ENCODE measurements at regions not wholly inside any gene's neighbourhood (a gene's known extent, or its start where the extent isn't known, plus 50 kb on each side); places are given as distances from the start of the nearest gene placed in this dataset.
"Not testable (repeated sequence)": the region's sequence is repeated elsewhere in the genome, so short reads cannot be mapped to it uniquely, and the experiment has no call there.

DNA sequence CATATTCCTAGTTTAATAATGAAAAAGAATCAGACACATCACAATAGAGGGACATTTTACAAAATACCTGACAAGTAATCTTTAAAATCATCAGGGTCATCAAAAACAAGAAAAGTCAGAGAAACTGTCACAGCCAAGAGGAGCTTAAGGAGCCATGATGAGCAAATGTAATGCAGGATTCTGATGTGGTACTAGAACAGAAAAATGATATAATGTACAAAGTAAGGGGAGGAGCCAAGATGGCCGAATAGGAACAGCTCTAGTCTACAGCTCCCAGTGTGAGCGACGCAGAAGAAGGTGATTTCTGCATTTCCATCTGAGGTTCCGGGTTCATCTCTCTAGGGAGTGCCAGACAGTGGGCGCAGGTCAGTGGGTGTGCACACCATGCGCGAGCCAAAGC lies 198.0 kb upstream of the FAT3 start:
- DNase-seq: no peak

DNA sequence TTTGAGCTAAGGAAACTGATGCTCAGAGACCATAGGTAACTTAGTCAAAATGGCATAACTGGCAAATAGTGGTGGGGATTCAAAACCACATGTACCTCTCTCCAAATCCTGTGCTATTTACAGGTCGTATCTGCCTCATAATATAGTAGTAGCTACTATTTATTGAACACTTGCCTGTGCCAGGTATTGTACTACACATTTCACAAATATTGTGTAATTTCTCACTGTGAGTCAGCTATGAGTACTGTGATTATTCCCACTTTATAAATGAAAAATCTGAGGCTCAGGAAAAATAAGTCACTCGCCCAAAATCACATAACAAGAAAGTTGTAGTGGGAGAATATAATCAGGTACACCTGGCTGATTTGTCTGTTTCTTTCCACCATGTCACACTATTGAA lies 199.8 kb upstream of the FAT3 start:
- DNase-seq: no peak

DNA sequence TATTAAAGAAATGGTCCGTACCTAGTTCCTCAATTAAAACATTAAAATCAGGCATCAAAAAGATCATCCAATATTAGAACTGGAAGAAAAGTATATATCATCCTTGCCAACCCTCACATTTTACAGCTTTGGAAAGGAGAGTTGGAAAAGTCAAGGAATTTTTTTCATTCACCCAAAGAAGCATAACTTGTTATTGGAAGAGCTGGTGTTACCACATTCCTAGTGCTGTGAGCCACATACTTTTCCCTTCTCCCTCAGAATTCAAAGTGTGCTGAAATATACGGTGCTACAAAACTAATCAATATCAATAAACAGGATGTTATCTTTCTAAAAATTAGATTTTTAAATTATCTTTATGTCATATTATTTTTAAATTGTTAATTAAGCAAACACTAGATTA lies 202.1 kb upstream of the FAT3 start:
- no peak for DNase-seq

DNA sequence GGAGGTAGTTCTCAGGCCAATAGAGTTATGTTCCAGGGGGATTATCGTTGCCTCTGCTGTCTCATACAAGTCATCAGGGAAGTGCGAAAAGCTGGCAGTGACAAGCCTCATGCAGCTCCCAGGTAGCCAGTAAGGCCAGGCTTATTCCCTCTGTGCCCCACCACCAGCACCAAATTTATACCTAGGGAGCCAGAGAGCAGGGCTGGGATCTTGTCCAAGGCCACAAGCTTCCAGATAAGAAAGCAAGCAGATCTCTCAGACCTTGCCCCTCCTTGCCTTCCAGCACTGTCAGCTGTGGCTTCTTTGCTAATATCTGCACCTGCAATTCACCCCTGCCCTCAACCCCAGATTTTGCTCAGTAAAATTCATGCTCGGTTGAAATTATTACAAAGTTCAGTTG lies 206.3 kb upstream of the FAT3 start:
- DNase-seq: no peak

DNA sequence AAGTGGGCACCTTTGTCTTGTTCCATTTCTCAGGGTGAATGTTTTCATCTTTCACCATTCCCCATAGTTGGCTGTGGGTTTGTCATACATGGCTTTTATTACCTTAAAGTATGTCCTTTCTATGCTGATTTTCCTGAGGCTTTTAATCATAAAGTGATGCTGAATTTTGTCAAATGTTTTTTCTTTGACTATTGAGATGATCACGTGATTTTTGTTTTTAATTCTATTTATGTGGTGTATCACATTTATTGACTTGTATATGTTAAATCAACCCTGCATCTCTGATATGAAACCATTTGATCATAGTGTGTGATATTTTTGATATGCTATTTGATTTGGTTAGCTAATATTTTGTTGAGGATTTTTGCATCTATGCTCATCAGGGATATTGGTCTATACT lies 216.4 kb upstream of the FAT3 start:
- DNase-seq: no peak

DNA sequence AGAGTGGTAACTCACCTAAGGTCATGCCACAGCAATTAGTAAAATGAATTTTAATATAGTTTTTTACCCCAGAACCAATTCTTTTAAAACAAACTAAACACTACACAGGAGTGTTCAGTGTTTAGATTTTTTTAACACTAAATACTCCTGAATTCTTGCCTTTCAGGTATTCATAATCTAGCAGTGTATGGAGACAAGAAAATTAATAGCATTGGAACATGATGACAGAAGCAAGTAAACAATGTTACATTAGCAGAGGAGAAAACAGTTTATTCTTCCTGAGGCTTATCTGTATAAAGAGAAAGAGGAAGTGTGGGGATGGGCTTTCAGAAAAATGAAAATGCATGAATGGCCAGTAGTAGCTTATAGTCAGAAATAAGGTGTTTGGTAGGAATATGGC lies 222.1 kb upstream of the FAT3 start:
- no peak for DNase-seq

DNA sequence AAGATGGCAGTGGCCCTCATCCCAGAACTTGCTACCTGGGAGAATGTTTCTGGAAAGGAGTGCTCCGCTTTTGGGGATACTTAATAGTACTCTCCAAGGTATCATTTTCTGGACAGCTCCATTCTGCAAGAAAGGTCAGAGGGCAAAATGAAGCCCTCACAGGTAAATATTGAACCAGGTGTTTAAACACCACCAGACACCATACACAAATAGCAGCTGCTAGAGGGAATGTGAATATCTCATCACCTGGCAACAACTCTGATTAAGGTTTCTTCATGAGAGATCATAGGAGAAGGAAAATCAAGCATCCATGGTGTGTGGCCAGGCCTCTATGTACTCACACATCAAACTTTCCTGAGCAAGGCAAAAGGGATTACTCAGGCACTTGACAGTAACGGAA lies 226.1 kb upstream of the FAT3 start:
- DNase-seq: no peak

DNA sequence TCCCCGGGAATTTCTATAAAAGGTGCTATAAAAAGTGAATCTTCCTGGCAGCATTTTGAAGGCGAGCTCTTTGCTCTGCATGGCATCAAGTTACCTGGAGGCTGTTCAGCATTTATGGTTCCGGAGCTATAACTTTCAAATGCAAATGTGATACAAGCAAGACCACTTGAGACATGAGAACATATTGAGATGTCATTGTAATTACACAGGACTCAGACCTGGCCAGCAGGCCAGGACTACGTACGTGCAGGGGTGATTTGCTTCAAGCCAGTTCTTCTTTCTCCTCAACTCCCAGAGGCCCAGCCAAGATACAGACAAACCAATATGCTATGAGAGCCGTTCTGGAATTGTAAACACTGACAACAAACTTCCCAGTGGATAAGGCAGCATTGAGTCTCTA lies 227.4 kb upstream of the FAT3 start:
- DNase-seq: peak; percentile 41

DNA sequence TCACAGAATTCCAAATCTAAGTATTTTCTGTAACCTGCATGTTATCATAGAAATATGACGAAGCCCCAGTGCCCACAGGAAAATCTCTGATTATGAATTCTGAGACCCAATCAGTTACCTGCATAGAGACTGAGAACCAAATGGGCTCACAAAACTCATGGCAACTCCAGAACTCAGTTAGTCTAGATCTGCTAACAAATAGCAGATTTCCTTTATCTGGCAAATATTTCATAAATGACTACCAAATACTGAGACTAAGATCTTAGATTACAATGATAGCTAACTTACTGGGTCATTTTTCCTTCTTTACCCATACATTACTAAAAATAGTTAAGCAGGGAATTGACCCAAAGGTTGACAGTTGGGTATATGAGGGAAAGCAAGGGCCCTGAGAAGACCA lies 228.1 kb upstream of the FAT3 start:
- no peak for DNase-seq

DNA sequence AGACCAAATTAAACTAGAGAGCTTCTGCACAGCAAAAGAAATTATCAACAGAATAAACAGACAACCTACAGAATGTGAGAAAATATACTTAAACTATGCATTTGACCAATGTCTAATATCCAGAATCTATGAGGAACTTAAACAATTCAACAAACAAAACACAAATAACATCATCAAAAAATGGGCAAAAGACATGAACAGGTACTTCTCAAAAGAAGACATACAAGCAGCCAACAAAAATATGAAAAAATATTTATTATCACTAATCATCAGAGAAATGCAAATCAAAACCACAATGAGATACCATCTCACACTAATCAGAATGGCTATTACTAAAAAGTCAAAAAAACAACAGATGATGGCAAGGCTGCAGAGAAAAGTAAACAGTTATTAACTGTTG lies 236.2 kb upstream of the FAT3 start:
- not testable (repeated sequence) for DNase-seq

DNA sequence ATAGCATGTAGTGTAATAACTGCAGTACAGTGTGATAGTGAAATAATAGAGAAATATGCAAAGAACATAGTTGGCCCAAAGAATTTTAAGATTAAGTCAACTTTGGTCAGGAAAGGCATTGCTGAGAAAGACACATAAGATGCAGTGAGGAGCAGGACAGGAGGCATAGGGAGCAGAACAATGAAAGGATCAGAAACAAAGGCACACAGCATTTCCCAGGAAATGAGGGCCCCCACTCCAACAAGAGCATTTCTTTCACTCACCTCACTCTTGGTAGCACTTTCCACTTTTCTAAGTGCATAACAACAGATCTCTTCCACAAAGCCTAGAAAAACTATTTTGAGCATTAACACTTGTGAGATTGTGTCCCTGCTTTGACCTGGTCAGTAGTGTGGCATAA lies 238.4 kb upstream of the FAT3 start:
- DNase-seq: no peak

DNA sequence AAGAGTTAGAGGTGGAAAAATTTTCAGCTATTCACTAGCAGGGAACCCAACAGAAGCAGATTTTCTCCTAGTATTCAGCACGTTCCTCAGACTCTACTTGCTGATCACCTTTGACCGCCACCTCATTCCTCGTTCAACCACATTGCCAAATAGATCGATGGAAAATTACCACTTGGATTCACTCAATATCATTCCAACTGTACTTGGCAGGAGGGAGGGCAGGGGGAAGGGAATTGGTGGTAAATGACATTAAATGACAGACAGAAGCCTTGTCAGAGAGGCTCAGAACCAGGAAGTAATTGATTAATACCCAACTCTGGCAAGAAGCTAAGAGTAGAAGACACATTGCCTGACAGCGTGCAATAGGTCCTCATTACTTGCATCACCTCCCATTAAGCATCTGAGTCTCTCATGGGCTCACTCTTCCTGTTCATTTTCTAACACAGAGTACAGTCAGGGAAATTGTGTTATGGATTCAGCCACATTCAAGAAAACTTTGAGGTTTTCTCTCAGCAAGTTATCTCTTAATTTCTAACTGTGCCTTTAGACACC lies 240.5 kb upstream of the FAT3 start:
- DNase-seq: no peak

DNA sequence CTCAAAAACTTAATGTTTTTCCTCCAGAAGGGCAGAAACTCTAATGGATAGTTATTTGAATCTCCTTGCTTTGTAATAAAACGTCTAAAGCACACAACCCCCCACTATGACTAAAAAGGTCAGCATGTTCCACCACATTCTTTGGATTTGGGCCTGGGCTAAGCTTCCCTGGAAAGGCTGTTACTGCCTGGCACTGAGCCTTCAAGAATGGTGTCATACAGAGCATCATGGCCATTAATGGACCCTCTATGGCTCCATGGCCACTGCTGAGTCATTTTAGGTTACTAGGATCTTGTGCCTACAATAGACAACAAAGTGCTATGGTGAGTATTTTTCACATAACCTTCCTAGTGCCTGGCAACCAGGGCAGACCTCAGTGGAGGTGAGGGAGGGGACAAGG lies 242.6 kb upstream of the FAT3 start:
- DNase-seq: no peak

DNA sequence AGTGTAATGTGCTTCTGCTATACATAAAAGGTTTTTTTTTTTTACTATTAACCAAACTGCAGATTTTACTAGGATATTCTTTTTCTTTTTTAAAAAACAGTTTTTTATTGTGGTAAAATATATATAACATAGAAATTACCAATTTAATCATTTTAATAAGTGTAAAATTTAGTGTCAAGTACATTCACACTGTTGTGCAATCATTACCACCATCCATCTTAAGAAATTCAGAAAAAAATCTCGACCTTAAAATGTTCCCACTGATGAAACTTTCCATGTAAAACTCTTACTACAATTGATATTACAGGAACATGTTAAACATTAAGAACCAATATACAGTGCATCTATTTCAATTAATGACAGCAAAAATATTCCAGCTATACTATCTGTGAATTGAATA lies 244.8 kb upstream of the FAT3 start:
- DNase-seq: no peak

DNA sequence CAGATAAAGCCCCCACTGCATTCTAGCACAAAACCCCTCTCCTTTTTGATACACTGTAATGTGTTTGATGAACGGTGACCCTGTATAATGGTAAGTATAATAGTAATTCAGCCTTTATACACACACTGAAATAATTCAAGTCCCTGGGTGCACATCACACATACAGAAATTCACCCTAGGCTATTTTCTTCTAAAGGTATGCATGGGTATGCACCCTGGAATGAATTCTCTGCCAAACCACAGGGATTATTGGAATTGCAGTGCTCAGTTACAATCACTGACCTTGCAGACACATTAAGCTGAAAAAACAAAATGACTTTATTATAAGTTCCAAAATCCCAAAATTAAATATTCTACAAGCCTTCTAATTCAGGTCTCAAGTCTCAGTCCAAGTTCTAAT lies 245.9 kb upstream of the FAT3 start:
- DNase-seq: no peak

DNA sequence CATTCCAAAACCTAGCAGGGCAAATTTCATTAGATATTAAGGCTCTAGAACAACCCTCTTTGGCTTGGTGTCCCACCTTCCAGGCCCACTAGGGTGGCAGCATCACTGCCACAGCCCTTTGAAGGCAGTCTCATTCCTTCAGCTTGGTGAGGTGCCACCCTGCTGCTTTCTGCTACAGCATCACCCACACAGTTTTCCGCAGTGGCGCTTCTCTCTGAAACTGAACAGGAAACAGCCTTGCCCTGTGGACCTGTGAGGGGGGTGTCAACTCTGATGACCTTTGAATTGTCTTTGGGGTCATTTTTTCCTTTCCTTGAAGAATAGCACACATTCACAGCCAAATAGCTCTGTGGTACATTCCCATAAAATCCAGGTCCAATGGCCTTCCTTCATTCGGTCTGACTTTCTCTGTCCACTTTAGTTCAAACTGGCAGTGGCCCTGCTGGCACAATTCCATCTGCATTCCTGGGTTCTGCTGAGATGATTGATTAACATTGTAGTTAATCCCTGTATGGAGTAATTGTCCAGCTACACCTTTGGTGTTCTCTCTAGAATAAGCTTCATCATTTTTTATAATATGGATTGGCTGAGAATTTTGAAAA lies 251.9 kb upstream of the FAT3 start:
- DNase-seq: no peak

DNA sequence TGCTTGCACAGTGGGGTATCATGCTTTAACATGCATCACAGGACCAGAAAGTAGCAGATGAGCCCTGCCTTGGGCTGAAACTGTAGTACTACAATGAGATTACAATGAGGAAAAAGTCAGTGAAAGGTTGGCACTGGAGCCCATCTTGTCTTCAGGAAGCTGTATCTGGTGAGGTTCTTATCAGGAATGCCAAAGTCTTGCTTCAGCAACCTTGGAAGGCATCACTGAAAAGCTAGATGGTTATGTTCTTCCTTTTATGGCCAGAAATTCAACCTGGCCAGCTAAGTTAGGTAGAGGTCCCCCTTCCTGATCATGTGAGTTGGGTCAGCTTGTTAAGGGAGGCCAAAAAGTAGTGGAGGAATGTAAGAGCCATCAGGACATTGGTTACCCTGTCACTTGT lies 254.0 kb upstream of the FAT3 start:
- no peak for DNase-seq

DNA sequence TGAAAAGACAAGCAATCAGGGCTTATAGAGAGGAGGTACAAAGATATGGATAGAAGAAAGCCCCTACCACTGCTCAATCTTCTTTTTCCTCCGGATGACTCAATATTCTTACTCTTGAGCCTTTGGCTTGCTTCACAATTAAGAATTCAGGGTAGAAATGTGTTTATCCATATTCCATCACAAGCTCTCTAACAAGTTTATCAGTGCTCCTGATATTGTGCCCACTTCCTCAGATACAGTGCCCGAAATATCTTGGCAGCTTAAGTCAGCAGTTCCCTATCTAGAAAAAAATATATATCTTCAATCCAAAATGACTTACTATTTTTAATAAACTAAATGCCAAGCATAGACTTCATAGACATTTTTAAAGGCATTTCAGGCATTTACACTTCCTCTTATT lies 255.1 kb upstream of the FAT3 start:
- DNase-seq: no peak

DNA sequence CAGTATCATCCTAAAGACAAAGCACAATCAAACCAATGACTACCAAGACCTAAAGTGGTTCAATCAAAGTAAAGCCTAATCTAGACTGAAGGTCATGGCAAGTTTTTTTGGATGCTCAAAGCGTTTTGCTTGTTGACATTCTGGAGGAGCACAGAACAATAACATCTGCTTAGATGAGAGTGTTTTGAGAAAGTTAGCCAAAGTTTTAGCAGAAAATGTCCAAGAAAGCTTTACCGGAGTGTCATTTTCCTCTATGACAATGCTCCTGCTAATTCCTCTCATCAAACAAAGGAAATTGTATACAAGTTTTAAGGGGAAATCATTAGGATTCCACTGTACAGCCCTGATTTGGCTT lies 256.9 kb upstream of the FAT3 start:
- peak; percentile 34 for DNase-seq

DNA sequence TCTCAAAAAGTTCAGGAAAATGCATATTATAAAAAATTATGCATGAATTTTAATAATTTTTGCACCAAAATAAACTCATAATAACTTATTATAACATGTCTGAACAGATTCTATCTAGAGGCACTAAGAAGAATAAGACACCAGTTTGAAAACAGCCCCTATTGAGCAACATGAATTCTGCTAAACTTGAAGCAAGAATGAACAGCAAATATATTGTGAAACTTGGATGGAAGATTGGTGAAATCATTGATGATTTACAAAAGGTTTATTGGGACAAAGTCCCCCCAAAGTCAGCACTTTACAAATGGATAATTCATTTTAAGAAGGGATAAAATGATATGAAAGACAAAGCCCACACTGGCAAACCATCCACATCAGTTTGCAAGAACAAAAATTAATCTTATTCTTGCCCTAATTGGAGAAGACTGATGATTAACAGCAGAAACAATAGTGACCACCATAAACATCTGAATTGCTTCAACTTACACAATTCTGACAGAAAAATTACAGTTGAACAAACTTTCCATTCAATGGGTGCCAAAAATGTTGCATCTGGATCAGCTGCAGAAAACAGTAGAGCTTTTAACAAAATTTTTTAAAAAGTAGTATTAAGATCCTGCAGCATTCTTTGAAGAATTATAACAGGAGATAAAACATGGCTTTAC lies 257.5 kb upstream of the FAT3 start:
- peak; percentile 43 for DNase-seq

DNA sequence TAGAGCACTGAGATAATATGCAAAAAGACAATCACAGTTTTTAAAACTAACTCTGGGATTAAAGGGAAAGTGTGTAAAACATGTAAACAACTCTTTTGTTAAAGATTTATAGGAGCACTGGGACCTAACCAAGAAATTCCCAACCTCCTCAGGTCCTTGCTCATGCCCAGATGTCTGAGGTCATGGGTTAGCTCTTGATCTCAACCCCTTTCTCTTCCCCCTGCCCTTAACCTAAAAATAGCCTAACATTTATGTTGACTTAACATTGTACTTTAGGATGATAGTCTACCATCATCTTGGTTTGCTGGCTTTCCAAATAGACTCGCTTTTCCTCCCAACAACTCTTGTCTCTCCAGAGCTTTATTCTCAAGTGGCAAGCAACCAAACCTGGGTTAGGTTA lies 258.2 kb upstream of the FAT3 start:
- DNase-seq: no peak

DNA sequence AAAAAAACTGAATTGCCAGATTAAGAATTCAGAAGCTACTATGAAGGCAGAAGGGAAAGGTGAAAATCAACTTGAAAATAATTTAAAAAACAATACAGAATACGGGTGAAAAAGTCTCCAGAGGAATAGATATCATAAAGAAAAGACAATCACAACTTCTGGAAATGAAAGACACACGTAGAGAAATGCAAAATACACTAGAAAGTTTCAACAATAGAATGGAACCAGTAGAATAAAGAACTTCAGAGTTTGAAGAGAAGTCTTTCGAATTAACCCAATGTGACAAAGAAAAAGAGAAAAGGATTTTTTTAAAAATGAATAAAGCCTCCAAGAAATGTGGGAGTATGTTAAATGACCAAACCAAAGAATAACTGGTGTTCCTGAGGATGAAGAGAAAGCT lies 263.8 kb upstream of the FAT3 start:
- DNase-seq: no peak

DNA sequence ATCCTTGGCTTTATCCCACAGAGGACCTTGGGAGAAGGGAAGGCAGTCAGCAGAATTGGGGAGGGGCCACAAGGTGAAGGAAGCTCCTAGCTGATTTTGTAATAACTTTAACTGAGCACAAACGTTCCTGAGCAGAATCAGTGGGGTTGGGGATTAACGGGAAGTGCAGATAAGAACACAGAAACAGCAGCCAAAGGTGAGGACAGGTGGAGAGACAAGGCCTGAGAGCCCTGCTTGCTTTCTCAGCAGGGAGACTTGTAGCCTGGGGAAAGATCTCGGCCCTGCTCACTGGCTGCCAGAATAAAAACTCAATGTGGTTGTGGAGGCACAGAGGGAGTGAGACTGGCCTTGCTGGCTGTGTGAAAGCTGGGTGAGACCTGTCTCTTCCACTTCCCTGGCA lies 265.2 kb upstream of the FAT3 start:
- DNase-seq: no peak

DNA sequence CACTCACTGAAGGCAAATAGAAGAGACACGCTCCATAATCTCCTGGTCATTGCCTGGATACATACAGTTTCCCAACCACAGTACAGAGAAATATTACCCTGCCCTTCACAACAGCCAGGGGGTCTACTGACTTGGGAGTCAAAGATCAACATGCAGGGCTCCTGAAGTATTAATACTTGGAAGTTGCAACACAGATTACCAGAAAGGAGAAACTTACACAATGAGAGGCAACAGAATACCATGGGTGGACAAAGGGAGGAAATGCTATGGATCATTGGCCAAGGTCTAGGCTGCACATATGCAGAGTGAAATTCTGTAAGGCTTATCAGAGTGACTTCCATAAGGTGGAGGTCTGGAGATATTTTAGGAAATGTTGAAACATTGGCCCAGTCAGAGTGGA lies 267.9 kb upstream of the FAT3 start:
- DNase-seq: no peak

DNA sequence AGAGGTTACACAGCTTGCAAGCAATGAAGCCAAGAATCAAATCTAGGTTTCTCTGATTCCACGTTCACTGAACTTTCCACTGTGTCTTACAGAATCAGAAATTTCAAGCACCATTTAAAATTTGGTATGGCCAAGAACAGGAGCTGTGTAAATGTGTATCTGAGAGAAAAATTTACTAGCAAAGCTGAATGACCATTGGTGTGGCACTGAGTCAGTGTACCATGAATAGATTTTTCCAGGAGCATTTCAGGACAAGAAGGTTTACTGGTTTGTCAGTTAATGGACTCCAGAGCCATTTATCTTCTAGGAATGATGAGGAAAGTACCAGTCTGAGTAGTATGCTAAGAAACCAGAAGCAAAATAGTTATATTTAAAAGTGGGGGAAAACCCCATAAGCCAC lies 269.4 kb upstream of the FAT3 start:
- no peak for DNase-seq

Measured in hindlimb muscle (tissue), 1 donor.